ENCODE measurements at regions not wholly inside any gene's neighbourhood (a gene's known extent, or its start where the extent isn't known, plus 50 kb on each side); places are given as distances from the start of the nearest gene placed in this dataset.

- TF ChIP-seq POLR2A (IDR thresholded peaks at IDR 0.05): no peak
- TF ChIP-seq, protein P1, sequence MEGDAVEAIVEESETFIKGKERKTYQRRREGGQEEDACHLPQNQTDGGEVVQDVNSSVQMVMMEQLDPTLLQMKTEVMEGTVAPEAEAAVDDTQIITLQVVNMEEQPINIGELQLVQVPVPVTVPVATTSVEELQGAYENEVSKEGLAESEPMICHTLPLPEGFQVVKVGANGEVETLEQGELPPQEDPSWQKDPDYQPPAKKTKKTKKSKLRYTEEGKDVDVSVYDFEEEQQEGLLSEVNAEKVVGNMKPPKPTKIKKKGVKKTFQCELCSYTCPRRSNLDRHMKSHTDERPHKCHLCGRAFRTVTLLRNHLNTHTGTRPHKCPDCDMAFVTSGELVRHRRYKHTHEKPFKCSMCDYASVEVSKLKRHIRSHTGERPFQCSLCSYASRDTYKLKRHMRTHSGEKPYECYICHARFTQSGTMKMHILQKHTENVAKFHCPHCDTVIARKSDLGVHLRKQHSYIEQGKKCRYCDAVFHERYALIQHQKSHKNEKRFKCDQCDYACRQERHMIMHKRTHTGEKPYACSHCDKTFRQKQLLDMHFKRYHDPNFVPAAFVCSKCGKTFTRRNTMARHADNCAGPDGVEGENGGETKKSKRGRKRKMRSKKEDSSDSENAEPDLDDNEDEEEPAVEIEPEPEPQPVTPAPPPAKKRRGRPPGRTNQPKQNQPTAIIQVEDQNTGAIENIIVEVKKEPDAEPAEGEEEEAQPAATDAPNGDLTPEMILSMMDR (IDR thresholded peaks at IDR 0.05): no peak
Observed at GRCh38 chr6:86331265-86331840, 606.0 kb upstream of the HTR1E start.

Measured in right lobe of liver (tissue), 4 donors.